ENCODE measurements at regions not wholly inside any gene's neighbourhood (a gene's known extent, or its start where the extent isn't known, plus 50 kb on each side); places are given as distances from the start of the nearest gene placed in this dataset.
A peak's percentile ranks its signal among the peaks of the same experiment; 100 is the strongest.

GRCh38 chr13:33452873-33453517 is 167.4 kb upstream of the STARD13 start:
- no peak overlapping the region for H3K27ac ChIP-seq
- TF ChIP-seq ZFX (IDR thresholded peaks at IDR 0.05) (no peak), CTCF (conservative IDR thresholded peaks at IDR 0.05) (no peak)

GRCh38 chr13:33453936-33454335 is 168.4 kb upstream of the STARD13 start:
- H3K27ac ChIP-seq, result no peak overlapping the region
- TF ChIP-seq ZFX (IDR thresholded peaks at IDR 0.05), result no peak
- TF ChIP-seq CTCF (conservative IDR thresholded peaks at IDR 0.05), result no peak

GRCh38 chr13:33454844-33455705 is 169.5 kb upstream of the STARD13 start:
- H3K27ac ChIP-seq, result no peak overlapping the region
- TF ChIP-seq ZFX (IDR thresholded peaks at IDR 0.05) (no peak), CTCF (conservative IDR thresholded peaks at IDR 0.05) (no peak)

GRCh38 chr13:33459702-33460101 is 174.1 kb upstream of the STARD13 start:
- no peak overlapping the region for H3K27ac ChIP-seq
- TF ChIP-seq CTCF (conservative IDR thresholded peaks at IDR 0.05) (no peak), ZFX (IDR thresholded peaks at IDR 0.05) (no peak)

- TF ChIP-seq CTCF (conservative IDR thresholded peaks at IDR 0.05) (no peak), ZFX (IDR thresholded peaks at IDR 0.05) (no peak)
These were observed 176.6 kb upstream of the STARD13 start for GRCh38 chr13:33462109-33462508.

GRCh38 chr13:33464345-33464744 is 178.8 kb upstream of the STARD13 start:
- TF ChIP-seq ZFX (IDR thresholded peaks at IDR 0.05) (no peak), CTCF (conservative IDR thresholded peaks at IDR 0.05) (no peak)

More at GRCh38 chr13:33462109-33462508, 176.6 kb upstream of the STARD13 start:
- no peak overlapping the region for H3K27ac ChIP-seq

GRCh38 chr13:33466262-33466661 is 180.7 kb upstream of the STARD13 start:
- TF ChIP-seq ZFX (IDR thresholded peaks at IDR 0.05), result no peak
- TF ChIP-seq CTCF (conservative IDR thresholded peaks at IDR 0.05), result peak; percentile 42
- no peak overlapping the region for H3K27ac ChIP-seq

More at GRCh38 chr13:33464345-33464744, 178.8 kb upstream of the STARD13 start:
- H3K27ac ChIP-seq, result no peak overlapping the region

All from C4-2B (cell line).